ENCODE measurements at regions not wholly inside any gene's neighbourhood (a gene's known extent, or its start where the extent isn't known, plus 50 kb on each side); places are given as distances from the start of the nearest gene placed in this dataset.

GRCh38 chr6:228881-229651, 63.2 kb upstream of the DUSP22 start:
- TF ChIP-seq EP300 (IDR thresholded peaks at IDR 0.05; ENCODE audit: borderline replicate concordance in 1 of 2, control insufficient read depth in 1 of 2, low read depth in 2 of 2, low read length in 2 of 2) (peak; percentile 47 to 75; a peak in 3 of 4 replicates), RAD21 (IDR thresholded peaks at IDR 0.05; ENCODE audit: insufficient read depth, low read depth, low read length) (peak; percentile 15; the same call in 1 of the 2 replicates), MAX (IDR thresholded peaks at IDR 0.05; ENCODE audit: low read depth, low read length) (no peak), ZBTB4 (CRISPR knock-in tag; IDR thresholded peaks at IDR 0.05) (no peak), EZH2 (IDR thresholded peaks at IDR 0.05; ENCODE audit: borderline replicate concordance, control insufficient read depth, low read depth, low read length) (no peak), CEBPB (IDR thresholded peaks at IDR 0.05; ENCODE audit: borderline replicate concordance in 1 of 2, low read depth in 2 of 2, low read length in 2 of 2) (no peak), SMC3 (IDR thresholded peaks at IDR 0.05; ENCODE audit: borderline replicate concordance, low read length) (peak; percentile 16; the same call in 1 of the 2 replicates), CTCF (IDR thresholded peaks at IDR 0.05 in 2 of 3, conservative IDR thresholded peaks at IDR 0.05 in 1 of 3; ENCODE audit: control insufficient read depth in 2 of 3, extremely low read depth in 1 of 3, insufficient read depth in 1 of 3, low read depth in 3 of 3, low read length in 3 of 3) (no peak), SUPT20H (IDR thresholded peaks at IDR 0.05; ENCODE audit: borderline replicate concordance, control insufficient read depth, low read depth, low read length) (no peak), CREB1 (IDR thresholded peaks at IDR 0.05; ENCODE audit: low read depth) (no peak), POLR2AphosphoS5 (IDR thresholded peaks at IDR 0.05; ENCODE audit: low read length) (peak; percentile 84), SREBF2 (IDR thresholded peaks at IDR 0.05; ENCODE audit: low read length) (no peak)
